GM21737 (cell line): ENCODE measurements at regions not wholly inside any gene's neighbourhood (a gene's known extent, or its start where the extent isn't known, plus 50 kb on each side); places are given as distances from the start of the nearest gene placed in this dataset.
"Not testable (repeated sequence)": the region's sequence is repeated elsewhere in the genome, so short reads cannot be mapped to it uniquely, and the experiment has no call there.

ENCODE experiments used
- ATAC-seq: cut with Tn5 transposase; IDR thresholded peaks from one replicate; pipeline ENCODE4 v1.9.1; 2021; ENCODE audit warnings: mild to moderate bottlenecking, moderate library complexity; ENCODE audit not compliant: unreplicated experiment

- no peak for ATAC-seq
Measured at GRCh38 chr10:109126541-109126940, 796.8 kb downstream of the XPNPEP1 start.

GRCh38 chr10:109126016-109126415, 797.3 kb downstream of the XPNPEP1 start:
- no peak for ATAC-seq

DNA sequence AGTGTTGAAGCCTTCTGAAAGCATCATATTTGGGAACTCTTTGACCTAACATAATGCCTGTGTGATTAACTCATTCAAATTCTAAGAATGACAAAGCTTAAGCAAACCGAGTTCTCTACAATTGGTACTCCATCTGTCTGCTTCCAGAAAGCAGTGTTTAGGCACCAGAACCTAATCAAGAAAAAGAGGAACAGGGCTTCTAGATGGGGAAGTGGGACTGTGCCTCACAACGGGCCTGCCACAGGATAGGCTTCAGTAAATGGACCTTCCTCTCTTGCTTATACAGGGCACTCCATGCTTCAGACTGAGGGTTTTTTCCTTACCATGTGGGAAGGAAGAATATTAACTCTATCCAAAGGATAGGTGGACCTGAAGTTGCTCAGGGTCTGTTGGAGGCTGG, 808.1 kb downstream of the XPNPEP1 start:
- no peak for ATAC-seq

GRCh38 chr10:109114579-109114978, 808.7 kb downstream of the XPNPEP1 start:
- no peak for ATAC-seq

DNA sequence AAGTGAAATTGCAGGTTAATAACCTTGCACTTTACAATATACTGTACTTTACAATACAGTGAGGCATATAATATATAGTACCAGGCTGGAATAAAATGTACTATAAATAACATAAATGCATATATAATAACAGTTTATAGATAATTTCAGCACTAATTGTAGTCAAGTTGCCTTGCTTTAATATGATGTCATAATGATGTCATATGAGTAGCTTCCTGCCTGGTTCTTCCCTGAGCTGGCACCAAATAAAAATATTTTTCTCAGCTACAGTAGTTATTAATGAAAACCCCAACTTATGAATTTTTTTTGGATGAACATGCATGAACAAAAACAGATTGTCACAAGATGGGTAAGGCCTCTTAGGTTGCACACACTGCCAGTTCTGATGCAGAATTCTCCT, 816.7 kb downstream of the XPNPEP1 start:
- ATAC-seq, result no peak

- ATAC-seq, result no peak
Measured at GRCh38 chr10:109105725-109106124, 817.6 kb downstream of the XPNPEP1 start.

DNA sequence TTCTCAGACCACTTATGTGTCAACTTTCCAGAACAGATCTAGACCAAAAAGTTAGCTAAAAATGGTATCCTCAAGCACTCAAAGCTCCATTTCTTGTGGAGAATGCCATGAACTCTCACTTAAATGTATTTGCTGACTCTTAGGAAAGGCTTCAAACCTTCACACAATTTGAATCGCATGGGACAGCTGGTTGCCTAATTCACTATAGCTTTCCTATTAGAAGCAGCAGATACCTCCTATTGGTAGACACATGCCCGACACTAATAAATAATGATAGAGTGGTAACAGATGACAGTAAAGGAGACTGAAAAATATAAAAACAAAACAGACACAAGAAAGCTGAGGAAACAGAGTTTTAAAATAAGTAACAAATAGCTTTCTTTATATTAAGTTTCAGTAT, 818.5 kb downstream of the XPNPEP1 start:
- no peak for ATAC-seq

DNA sequence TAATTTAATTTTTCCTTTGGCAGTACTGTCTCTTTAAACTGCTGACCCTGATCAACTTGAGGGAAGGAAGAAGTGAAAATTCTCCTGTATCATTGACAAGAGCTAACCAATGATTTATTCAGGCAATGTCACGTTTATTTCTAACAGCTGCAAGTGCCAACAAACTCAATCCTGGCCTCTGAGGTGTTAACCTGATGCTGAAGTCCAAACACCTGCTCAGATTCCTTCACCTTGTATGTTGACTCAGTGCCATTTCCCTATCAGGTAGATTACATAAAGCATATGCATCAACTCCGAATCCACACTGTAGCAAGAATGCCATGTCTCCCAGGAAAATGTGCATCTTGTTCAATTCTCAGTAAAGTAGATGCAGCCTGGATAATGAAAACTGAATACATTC, 820.0 kb downstream of the XPNPEP1 start:
- no peak for ATAC-seq

DNA sequence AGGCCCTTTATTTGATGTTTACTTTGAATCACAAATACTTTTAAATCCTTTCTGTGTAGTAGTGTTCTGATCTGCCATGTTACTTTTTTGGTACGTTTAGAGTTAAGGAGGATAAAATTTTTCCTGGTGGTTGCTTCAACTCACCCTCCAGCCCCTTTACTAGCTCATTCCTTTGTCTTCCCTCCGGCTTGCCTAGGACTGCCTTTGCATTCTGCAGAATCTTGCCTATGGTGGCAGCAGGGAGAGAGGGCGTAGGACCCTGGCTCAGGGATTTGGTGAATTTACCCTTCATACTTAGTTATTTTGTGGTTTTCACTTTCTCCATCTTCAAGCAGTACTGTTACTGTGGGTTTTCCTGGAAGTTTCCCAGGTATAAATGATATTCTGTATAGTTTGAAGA, 833.5 kb downstream of the XPNPEP1 start:
- ATAC-seq, result no peak

- ATAC-seq, result no peak
Measured at GRCh38 chr10:109071539-109071938, 851.8 kb downstream of the XPNPEP1 start.

- no peak for ATAC-seq
Measured at GRCh38 chr10:109070492-109070891, 852.8 kb downstream of the XPNPEP1 start.

DNA sequence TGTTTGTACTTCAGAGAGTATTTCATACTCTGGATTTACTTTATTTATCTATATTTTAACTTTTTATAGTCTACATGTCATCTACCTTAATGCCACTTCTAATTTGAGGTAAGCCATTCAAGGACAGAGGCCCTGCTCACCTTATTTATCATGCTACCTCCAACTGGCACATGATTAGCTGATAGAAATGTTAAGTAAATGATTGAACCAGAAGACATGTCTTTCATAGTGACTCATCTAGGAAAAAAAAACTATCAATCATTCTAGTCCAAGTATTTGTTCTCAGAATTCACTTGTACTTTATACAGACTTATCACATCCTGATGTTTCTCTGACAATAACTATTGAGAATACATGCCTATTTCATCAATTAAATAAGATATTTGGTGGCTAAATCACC, 856.3 kb downstream of the XPNPEP1 start:
- no peak for ATAC-seq

DNA sequence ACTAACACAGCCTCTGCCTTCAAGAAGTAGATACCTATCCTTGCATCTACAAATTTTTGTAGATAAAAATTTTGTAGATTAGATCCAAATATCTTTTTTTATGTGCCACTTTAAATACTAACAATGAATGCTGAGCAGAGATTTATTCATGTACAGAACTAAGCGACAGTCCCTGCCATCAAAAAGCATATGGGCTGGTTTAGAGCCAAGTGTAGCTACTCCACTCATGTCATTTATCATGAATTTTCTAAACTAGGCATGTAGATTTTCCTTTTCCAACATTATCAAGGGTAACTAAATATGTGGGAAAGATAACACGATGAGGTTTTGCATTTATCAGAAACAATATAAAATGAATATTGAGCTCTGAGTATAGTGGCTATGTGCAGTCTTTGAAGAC, 857.5 kb downstream of the XPNPEP1 start:
- no peak for ATAC-seq

DNA sequence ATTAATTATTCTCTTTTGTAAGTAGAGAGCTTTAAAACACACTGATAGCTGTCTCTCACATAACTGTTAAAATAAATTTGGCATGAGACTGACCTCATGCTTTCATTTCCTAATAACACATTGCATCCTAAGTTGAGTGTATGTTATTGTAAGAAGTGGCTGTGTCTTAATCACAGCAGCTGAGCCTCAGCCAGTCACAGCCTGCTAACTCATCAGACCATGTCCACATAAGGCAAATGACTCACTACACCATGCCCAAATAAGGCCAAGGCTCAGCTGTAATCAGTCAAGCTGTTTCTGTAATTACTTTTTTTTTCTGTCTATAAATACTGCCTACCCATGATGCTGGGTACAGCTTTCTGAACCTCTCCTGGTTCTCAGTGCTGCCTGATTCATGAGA, 860.9 kb downstream of the XPNPEP1 start:
- ATAC-seq, result no peak

GRCh38 chr10:109055243-109055642, 868.1 kb downstream of the XPNPEP1 start:
- ATAC-seq, result no peak

DNA sequence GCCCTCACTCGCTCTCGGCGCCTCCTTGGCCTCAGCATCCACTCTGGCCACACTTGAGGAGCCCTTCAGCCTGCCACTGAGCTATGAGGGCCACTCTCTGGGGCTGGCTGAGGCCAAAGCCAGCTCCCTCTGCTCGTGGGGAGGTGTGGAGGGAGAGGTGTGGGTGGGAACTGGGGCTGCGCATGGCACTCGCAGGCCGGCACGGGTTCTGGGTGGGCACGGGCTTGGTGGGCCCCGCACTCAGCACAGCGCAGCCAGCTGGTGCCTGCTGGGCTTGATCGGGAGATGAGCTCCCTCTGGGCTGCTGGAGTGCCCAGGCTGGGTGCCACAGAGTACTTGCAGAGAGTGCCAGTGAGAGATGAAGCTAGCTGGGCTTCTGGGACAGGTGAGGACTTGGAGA, 875.5 kb downstream of the XPNPEP1 start:
- no peak for ATAC-seq

GRCh38 chr10:109046427-109046826, 876.9 kb downstream of the XPNPEP1 start:
- not testable (repeated sequence) for ATAC-seq

DNA sequence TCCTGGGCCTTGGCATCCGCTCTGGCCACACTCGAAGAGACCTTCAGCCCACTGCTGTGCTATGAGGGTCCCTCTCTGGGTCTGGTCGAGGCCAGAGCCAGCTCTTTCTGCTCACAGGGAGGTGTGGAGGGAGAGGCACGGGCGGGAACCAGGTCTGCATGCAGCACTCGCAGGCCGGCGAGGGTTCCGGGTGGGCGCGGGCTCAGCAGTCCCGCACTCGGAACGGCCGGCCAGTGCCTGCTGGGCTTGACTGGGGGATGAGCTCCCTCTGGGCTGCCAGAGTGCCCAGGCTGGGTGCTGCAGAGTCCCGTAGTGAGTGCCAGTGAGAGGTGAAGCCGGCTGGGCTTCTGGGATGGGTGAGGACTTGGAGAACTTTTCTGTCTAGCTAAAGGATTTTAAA, 882.7 kb downstream of the XPNPEP1 start:
- ATAC-seq, result no peak

- ATAC-seq, result no peak
Measured at GRCh38 chr10:109037978-109038377, 885.3 kb downstream of the XPNPEP1 start.

- no peak for ATAC-seq
Measured at GRCh38 chr10:109030581-109031210, 892.6 kb downstream of the XPNPEP1 start.

DNA sequence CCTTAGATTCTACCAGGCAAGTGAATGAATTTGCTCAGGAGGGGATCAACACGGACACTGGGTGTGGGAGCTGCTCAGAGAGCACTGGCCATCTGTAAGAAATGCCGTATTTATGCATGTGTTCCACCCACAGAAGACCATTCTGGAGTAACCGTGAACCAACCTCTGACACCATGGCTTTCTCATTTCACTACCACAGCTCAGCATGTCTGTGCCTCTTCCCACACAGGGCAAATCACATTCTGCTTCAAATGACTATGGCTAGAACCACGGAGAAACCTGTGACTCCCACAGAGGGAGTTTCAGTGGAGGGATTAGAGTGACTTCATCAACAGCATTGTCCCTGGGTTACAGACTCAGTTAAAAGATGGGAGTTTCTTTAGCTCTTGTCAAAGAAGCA, 893.4 kb downstream of the XPNPEP1 start:
- ATAC-seq, result no peak

DNA sequence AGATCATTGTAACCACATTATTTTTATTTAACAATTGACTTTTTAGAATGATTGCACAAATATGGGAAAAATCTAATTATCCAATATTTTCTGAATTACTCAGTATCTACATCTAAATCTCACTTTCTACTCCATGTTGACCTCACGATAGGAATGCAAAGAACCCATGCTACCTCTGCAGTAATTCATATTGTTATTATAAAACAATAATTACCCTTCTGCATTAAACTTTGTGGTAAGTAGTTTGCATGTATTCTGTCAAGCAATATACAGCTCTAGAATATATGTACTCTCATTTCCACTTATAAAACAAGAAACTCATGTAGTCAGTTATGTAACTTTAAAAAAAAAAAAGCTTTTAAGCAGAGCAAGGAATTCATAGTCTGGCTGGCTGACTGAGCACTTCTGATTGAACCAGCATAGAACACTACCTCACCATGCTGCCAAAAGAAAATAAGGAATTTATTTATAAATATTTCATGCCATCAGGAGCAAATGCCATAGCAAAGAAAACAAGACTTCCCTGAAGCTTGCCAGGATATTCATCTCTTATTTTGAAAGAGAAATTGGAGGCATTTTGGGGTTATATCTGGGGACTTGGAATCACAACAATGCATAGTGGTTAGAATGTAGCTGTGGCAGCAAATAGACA, 895.7 kb downstream of the XPNPEP1 start:
- ATAC-seq, result no peak

DNA sequence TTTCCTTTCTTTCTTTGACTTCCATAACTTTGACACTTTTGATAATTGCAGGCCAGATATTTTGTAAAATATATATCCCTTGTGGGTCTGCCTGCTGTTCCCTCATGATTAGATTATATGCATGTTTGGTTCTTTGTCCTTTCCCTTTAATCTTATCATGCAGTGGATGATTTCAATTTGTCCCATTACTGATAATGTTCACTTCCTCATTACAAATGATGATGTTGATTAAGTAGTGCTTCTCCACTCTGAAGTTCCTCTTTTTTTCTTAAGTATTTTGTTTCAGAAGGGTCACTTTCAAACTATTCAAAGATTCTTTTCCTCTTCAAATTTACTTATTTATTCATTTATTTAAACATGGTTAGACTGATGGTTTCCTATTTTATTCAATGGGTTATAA, 898.1 kb downstream of the XPNPEP1 start:
- ATAC-seq, result no peak
